BE2C (cell line): ENCODE measurements at regions not wholly inside any gene's neighbourhood (a gene's known extent, or its start where the extent isn't known, plus 50 kb on each side); places are given as distances from the start of the nearest gene placed in this dataset.

ENCODE experiments used
- DNase-seq: peaks from one replicate; pipeline ENCODE4 v3.0.0-alpha.2; 2020
- H3K27me3 ChIP-seq: fragments of 250-450 bp; sonication (Bioruptor Pico); 2 replicates; pipeline ENCODE4 v1.5.1; 2020; ENCODE audit warnings: mild to moderate bottlenecking
- H3K36me3 ChIP-seq: fragments of 250-450 bp; sonication (Bioruptor Pico); 2 replicates; pipeline ENCODE4 v1.5.1; 2020; ENCODE audit warnings: mild to moderate bottlenecking
- H3K4me1 ChIP-seq: fragments of 250-450 bp; sonication (Bioruptor Pico); 2 replicates; pipeline ENCODE4 v1.5.1; 2020
- H3K4me3 ChIP-seq: 2 replicates; pipeline ENCODE4 v1.5.1; 2011; ENCODE audit warnings: low read depth, low read length
- H3K9me3 ChIP-seq: fragments of 250-450 bp; sonication (Bioruptor Pico); 2 replicates; pipeline ENCODE4 v1.5.1; 2020
- CTCF ChIP-seq: IDR thresholded peaks from 2 replicates; pipeline ENCODE4 v1.5.1; 2012; ENCODE audit warnings: mild to moderate bottlenecking, low read depth, low read length

GRCh38 chr16:72299684-72300243, 127.8 kb upstream of the PMFBP1 start:
- H3K36me3 ChIP-seq, result no peaks in the 10 kb centered on the region
- peaks cover 11% of the 10 kb centered on the region for H3K4me1 ChIP-seq
- no peak overlapping the region for H3K4me3 ChIP-seq
- H3K9me3 ChIP-seq, result no peaks in the 10 kb centered on the region
- no peak for DNase-seq
- H3K27me3 ChIP-seq, result no peaks in the 10 kb centered on the region
- TF ChIP-seq CTCF, result no peak

GRCh38 chr16:72298961-72299360, 127.0 kb upstream of the PMFBP1 start:
- Histone ChIP-seq H3K27me3 (no peaks in the 10 kb centered on the region), H3K4me1 (peaks cover 11% of the 10 kb centered on the region), H3K36me3 (no peaks in the 10 kb centered on the region), H3K9me3 (no peaks in the 10 kb centered on the region), H3K4me3 (no peak overlapping the region)
- no peak for TF ChIP-seq CTCF
- DNase-seq, result no peak

GRCh38 chr16:72295914-72296313, 124.0 kb upstream of the PMFBP1 start:
- Histone ChIP-seq H3K4me3 (no peak overlapping the region), H3K36me3 (no peaks in the 10 kb centered on the region), H3K9me3 (no peaks in the 10 kb centered on the region), H3K27me3 (no peaks in the 10 kb centered on the region), H3K4me1 (peaks cover 4% of the 10 kb centered on the region; the same call in 1 of the 2 replicates)
- DNase-seq, result no peak
- no peak for TF ChIP-seq CTCF

GRCh38 chr16:72291531-72291981, 119.6 kb upstream of the PMFBP1 start:
- no peaks in the 10 kb centered on the region for H3K36me3 ChIP-seq
- H3K9me3 ChIP-seq, result no peaks in the 10 kb centered on the region
- no peaks in the 10 kb centered on the region for H3K27me3 ChIP-seq
- DNase-seq, result peak; percentile 11
- peaks cover 4% of the 10 kb centered on the region; the same call in 1 of the 2 replicates for H3K4me1 ChIP-seq
- no peak for TF ChIP-seq CTCF
- no peak overlapping the region for H3K4me3 ChIP-seq

GRCh38 chr16:72291121-72291520, 119.2 kb upstream of the PMFBP1 start:
- H3K4me3 ChIP-seq, result no peak overlapping the region
- H3K4me1 ChIP-seq, result peaks cover 4% of the 10 kb centered on the region; the same call in 1 of the 2 replicates
- TF ChIP-seq CTCF, result no peak
- H3K9me3 ChIP-seq, result no peaks in the 10 kb centered on the region
- H3K36me3 ChIP-seq, result no peaks in the 10 kb centered on the region
- no peaks in the 10 kb centered on the region for H3K27me3 ChIP-seq
- no peak for DNase-seq

- no peaks in the 10 kb centered on the region for H3K36me3 ChIP-seq
- no peak for TF ChIP-seq CTCF
- no peak for DNase-seq
- H3K27me3 ChIP-seq, result no peaks in the 10 kb centered on the region
- H3K9me3 ChIP-seq, result no peaks in the 10 kb centered on the region
- peaks cover 4% of the 10 kb centered on the region; the same call in 1 of the 2 replicates for H3K4me1 ChIP-seq
- no peak overlapping the region for H3K4me3 ChIP-seq
These were observed 115.7 kb upstream of the PMFBP1 start for GRCh38 chr16:72287649-72288048.
